H9 (cell line): ENCODE measurements at regions not wholly inside any gene's neighbourhood (a gene's known extent, or its start where the extent isn't known, plus 50 kb on each side); places are given as distances from the start of the nearest gene placed in this dataset.

Experiments used
- DNase-seq: peaks from one replicate; pipeline ENCODE4 v3.0.0-alpha.2; 2017
- H2AFZ ChIP-seq: one replicate; pipeline ENCODE4 v1.6.1; 2013; ENCODE audit warnings: mild to moderate bottlenecking, low read length, control low read depth, moderate library complexity
- H2AK5ac ChIP-seq: 2 replicates; pipeline ENCODE4 v1.6.1; 2013; ENCODE audit warnings: low read length, control low read depth, mixed read lengths; ENCODE audit not compliant: insufficient read length
- H2BK120ac ChIP-seq: one replicate; pipeline ENCODE4 v1.6.1; 2013; ENCODE audit warnings: low read depth, mild to moderate bottlenecking, low read length, control low read depth, inconsistent platforms; ENCODE audit not compliant: poor library complexity, severe bottlenecking
- H2BK12ac ChIP-seq: 2 replicates; pipeline ENCODE4 v1.6.1; 2013; ENCODE audit warnings: low read length, control low read depth, mixed read lengths, low read depth; ENCODE audit not compliant: insufficient read length
- H2BK15ac ChIP-seq: 2 replicates; pipeline ENCODE4 v1.6.1; 2013; ENCODE audit warnings: low read depth, low read length, control low read depth
- H2BK20ac ChIP-seq: one replicate; pipeline ENCODE4 v1.6.1; 2013; ENCODE audit warnings: low read depth, mild to moderate bottlenecking, low read length, control low read depth, inconsistent platforms; ENCODE audit not compliant: poor library complexity, severe bottlenecking
- H2BK5ac ChIP-seq: 2 replicates; pipeline ENCODE4 v1.6.1; 2013; ENCODE audit warnings: low read length, control low read depth, mixed read lengths; ENCODE audit not compliant: insufficient read length
- H3K14ac ChIP-seq: 2 replicates; pipeline ENCODE4 v1.6.1; 2013; ENCODE audit warnings: low read length, control low read depth; ENCODE audit not compliant: insufficient read depth
- H3K18ac ChIP-seq: 2 replicates; pipeline ENCODE4 v1.6.1; 2013; ENCODE audit warnings: low read depth, mild to moderate bottlenecking, mixed read lengths, low read length, control low read depth; ENCODE audit not compliant: insufficient read length
- H3K23ac ChIP-seq: 2 replicates; pipeline ENCODE4 v1.6.1; 2013; ENCODE audit warnings: low read length, control low read depth, mixed read lengths, low read depth; ENCODE audit not compliant: insufficient read length
- H3K23me2 ChIP-seq: 2 replicates; pipeline ENCODE4 v1.6.1; 2013; ENCODE audit warnings: low read depth, mild to moderate bottlenecking, mixed read lengths, low read length, control low read depth; ENCODE audit not compliant: insufficient read length, poor library complexity, severe bottlenecking
- H3K27ac ChIP-seq: 2 replicates; pipeline ENCODE4 v1.5.1; 2013; ENCODE audit warnings: low read length, control low read depth, mixed read lengths, low read depth; ENCODE audit not compliant: insufficient read length
- H3K27me3 ChIP-seq: 2 replicates; pipeline ENCODE4 v1.6.1; 2013; ENCODE audit warnings: low read length, control low read depth, inconsistent platforms; ENCODE audit not compliant: insufficient read depth
- H3K4ac ChIP-seq: 2 replicates; pipeline ENCODE4 v1.6.1; 2013; ENCODE audit warnings: low read depth, mild to moderate bottlenecking, control low read depth, inconsistent platforms, low read length, moderate library complexity
- H3K4me1 ChIP-seq: 2 replicates; pipeline ENCODE4 v1.6.1; 2013; ENCODE audit warnings: low read length, control low read depth, inconsistent platforms; ENCODE audit not compliant: insufficient read depth
- H3K4me2 ChIP-seq: 2 replicates; pipeline ENCODE4 v1.6.1; 2013; ENCODE audit warnings: low read length, control low read depth, mixed read lengths; ENCODE audit not compliant: insufficient read length, insufficient read depth
- H3K56ac ChIP-seq: 2 replicates; pipeline ENCODE4 v1.6.1; 2013; ENCODE audit warnings: low read depth, mild to moderate bottlenecking, mixed read lengths, low read length, control low read depth; ENCODE audit not compliant: insufficient read length
- H3K79me1 ChIP-seq: 2 replicates; pipeline ENCODE4 v1.6.1; 2013; ENCODE audit warnings: low read depth, mild to moderate bottlenecking, moderate library complexity, low read length, control low read depth, inconsistent platforms; ENCODE audit not compliant: insufficient read depth, poor library complexity, severe bottlenecking
- H3K79me2 ChIP-seq: 2 replicates; pipeline ENCODE4 v1.6.1; 2013; ENCODE audit warnings: low read length, control low read depth, inconsistent platforms; ENCODE audit not compliant: insufficient read depth
- H3K9ac ChIP-seq: 2 replicates; pipeline ENCODE4 v1.6.1; 2013; ENCODE audit warnings: low read length, control low read depth, mixed read lengths; ENCODE audit not compliant: insufficient read length; ENCODE audit errors: extremely low read depth
- H3K9me3 ChIP-seq: one replicate; pipeline ENCODE4 v1.6.1; 2013; ENCODE audit warnings: low read depth, low read length, inconsistent platforms; ENCODE audit not compliant: control insufficient read depth
- H3T11ph ChIP-seq: one replicate; pipeline ENCODE4 v1.6.1; 2013; ENCODE audit warnings: mild to moderate bottlenecking, low read length, control low read depth, inconsistent platforms
- H4K20me1 ChIP-seq: one replicate; pipeline ENCODE4 v1.6.1; 2013; ENCODE audit not compliant: control insufficient read depth, insufficient read length, insufficient read depth
- H4K5ac ChIP-seq: 2 replicates; pipeline ENCODE4 v1.6.1; 2013; ENCODE audit warnings: low read depth, mild to moderate bottlenecking, mixed read lengths, low read length, control low read depth; ENCODE audit not compliant: insufficient read length
- H4K8ac ChIP-seq: replicated peaks from 2 replicates; pipeline ENCODE4 v1.6.1; 2013; ENCODE audit warnings: low read length, control low read depth, mixed read lengths, low read depth; ENCODE audit not compliant: insufficient read length
- H4K91ac ChIP-seq: 2 replicates; pipeline ENCODE4 v1.6.1; 2013; ENCODE audit warnings: low read depth, mild to moderate bottlenecking, moderate library complexity, mixed read lengths, low read length, control low read depth; ENCODE audit not compliant: insufficient read length
- H3K27ac Mint-ChIP-seq, 3 experiments: 2 replicates in 2 of 3; 3 replicates in 1 of 3; pipeline ENCODE4 v1.8.0; 2020 to 2021; ENCODE audit warnings: mixed read lengths in 3 of 3, mild to moderate bottlenecking in 1 of 3, moderate library complexity in 1 of 3
- H3K27me3 Mint-ChIP-seq: 2 replicates; pipeline ENCODE4 v1.8.0; 2021; ENCODE audit warnings: low read depth, mild to moderate bottlenecking, moderate library complexity, mixed read lengths
- H3K36me3 Mint-ChIP-seq, 3 experiments: 2 replicates in 2 of 3; 3 replicates in 1 of 3; pipeline ENCODE4 v1.8.0; 2020 to 2021; ENCODE audit warnings: low read depth in 3 of 3, mixed read lengths in 3 of 3; ENCODE audit not compliant: insufficient read depth in 1 of 3
- H3K4me1 Mint-ChIP-seq, 2 experiments: 2 replicates each; pipeline ENCODE4 v1.8.0; 2020; ENCODE audit warnings: mixed read lengths in 2 of 2
- H3K4me3 Mint-ChIP-seq, 2 experiments: 2 replicates in 1 of 2; 3 replicates in 1 of 2; pipeline ENCODE4 v1.8.0; 2020 to 2021; ENCODE audit warnings: mild to moderate bottlenecking in 2 of 2, mixed read lengths in 2 of 2, moderate library complexity in 1 of 2
- H3K9me3 Mint-ChIP-seq, 2 experiments: 2 replicates in 1 of 2; 3 replicates in 1 of 2; pipeline ENCODE4 v1.8.0; 2020; ENCODE audit warnings: mild to moderate bottlenecking in 2 of 2, mixed read lengths in 2 of 2, moderate library complexity in 1 of 2
- CTCF ChIP-seq: fragments of 200-600 bp; sonication (generic); conservative IDR thresholded peaks from 3 replicates; pipeline ENCODE4 v1.8.0; 2021; ENCODE audit warnings: antibody characterized with exemption, mild to moderate bottlenecking
- WGBS: extraction: QIAGEN DNeasy Blood & Tissue Kit; methylation state at CpG from one replicate; pipeline ENCODE4 v1.1.7; 2013; ENCODE audit warnings: missing lambda C conversion rate, low lambda C conversion rate, mixed read lengths; ENCODE audit not compliant: insufficient read length; ENCODE audit errors: extremely low coverage; 5-methylcytosine and 5-hydroxymethylcytosine counted together

DNA sequence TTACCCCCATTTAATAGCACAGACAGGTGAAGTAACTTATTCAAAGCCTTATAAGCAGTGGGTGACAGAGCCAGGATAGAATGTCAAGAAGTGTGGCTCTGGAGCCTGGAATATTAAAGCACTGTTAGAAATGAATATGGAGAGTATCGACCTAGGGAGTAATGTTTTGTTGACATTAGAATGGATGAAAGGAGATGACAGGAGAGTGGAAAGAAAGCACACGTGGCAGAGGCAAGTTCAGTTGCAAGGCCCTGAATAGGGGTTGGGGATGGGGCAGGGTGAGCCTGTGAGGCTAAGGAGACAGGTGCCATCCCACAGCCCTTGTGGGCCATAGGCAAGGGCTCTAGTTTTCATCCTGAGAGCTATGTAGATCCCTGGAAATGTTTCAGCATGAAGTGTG is 125.5 kb upstream of the PLXNA2 start:
- no peak overlapping the region for H3K27ac ChIP-seq
- no CpG with 5 or more reads among the region's 2 CpGs for WGBS
- no peak overlapping the region for H2BK15ac ChIP-seq
- H2AK5ac ChIP-seq = no peak overlapping the region
- H3K18ac ChIP-seq = no peak overlapping the region
- Mint-ChIP-seq H3K27me3 (no peaks in the 10 kb centered on the region; the same call in none of the 2 replicates), H3K9me3 (no peaks in the 10 kb centered on the region), H3K4me1 (peaks cover 10 to 14% of the 10 kb centered on the region in 2 experiments), H3K27ac (peak overlapping the region in 1 of 3 experiments; percentile 35; a peak in 1 of 7 replicates), H3K4me3 (no peak overlapping the region), H3K36me3 (no peaks in the 10 kb centered on the region; a peak in 1 of 7 replicates)
- no peak overlapping the region for H3T11ph ChIP-seq
- no peak overlapping the region for H2AFZ ChIP-seq
- H3K14ac ChIP-seq = no peak overlapping the region
- no peaks in the 10 kb centered on the region for H3K27me3 ChIP-seq
- H3K9me3 ChIP-seq = no peaks in the 10 kb centered on the region
- no peak for TF ChIP-seq CTCF
- H3K79me1 ChIP-seq = no peaks in the 10 kb centered on the region
- H4K5ac ChIP-seq = no peak overlapping the region
- no peaks in the 10 kb centered on the region for H3K4me1 ChIP-seq
- H3K23me2 ChIP-seq = no peaks in the 10 kb centered on the region
- H3K4me2 ChIP-seq = no peak overlapping the region
- H3K79me2 ChIP-seq = no peaks in the 10 kb centered on the region
- H4K91ac ChIP-seq = no peak overlapping the region
- H2BK20ac ChIP-seq = no peak overlapping the region
- no peaks in the 10 kb centered on the region for H4K20me1 ChIP-seq
- H3K56ac ChIP-seq = no peak overlapping the region
- no peak overlapping the region for H2BK120ac ChIP-seq
- DNase-seq = no peak
- no peak overlapping the region for H4K8ac ChIP-seq
- no peak overlapping the region for H2BK12ac ChIP-seq
- H2BK5ac ChIP-seq = no peak overlapping the region
- no peak overlapping the region for H3K4ac ChIP-seq
- no peak overlapping the region for H3K9ac ChIP-seq
- no peak overlapping the region for H3K23ac ChIP-seq
